ENCODE measurements at regions not wholly inside any gene's neighbourhood (a gene's known extent, or its start where the extent isn't known, plus 50 kb on each side); places are given as distances from the start of the nearest gene placed in this dataset.

DNA sequence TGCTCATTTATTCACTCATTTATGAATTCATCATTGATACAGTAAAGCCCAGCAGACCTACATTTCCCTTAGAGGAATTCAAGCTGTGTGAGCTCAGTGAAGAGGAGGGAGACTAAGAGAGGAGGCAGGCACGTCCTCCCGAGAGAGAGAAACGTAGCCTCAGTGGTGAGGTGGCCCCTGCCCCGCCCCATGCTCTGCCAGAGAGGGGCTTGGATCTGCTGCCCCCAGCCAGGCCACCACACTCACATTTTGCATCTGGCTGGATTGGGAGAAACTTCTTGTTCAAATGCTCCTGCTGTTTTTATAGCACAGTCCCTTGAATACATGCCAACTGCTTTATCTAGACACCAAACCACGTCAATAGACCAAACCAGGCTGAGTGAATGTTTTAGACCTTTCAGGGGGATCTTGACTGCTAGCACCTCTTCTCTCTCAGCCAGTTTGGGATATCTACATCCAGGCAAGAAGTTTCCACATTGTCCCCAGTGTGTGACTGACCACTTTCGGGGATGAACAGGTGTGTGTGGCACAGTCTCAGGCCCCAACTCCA, 67.7 kb upstream of the AJAP1 start:
- Histone ChIP-seq H3K4me3 (no peak overlapping the region), H3K27ac (no peak overlapping the region), H3K36me3 (no peaks in the 10 kb centered on the region), H3K27me3 (peaks cover 0 to 8% of the 10 kb centered on the region in 2 donors), H3K9me3 (no peaks in the 10 kb centered on the region), H3K4me1 (no peaks in the 10 kb centered on the region)
- WGBS, 2 donors: 44 to 47% methylated on average over 6 of the region's 6 CpGs
- TF ChIP-seq EP300 (IDR thresholded peaks at IDR 0.05) (no peak), POLR2A (IDR thresholded peaks at IDR 0.05) (no peak)
- TF ChIP-seq, protein P1, sequence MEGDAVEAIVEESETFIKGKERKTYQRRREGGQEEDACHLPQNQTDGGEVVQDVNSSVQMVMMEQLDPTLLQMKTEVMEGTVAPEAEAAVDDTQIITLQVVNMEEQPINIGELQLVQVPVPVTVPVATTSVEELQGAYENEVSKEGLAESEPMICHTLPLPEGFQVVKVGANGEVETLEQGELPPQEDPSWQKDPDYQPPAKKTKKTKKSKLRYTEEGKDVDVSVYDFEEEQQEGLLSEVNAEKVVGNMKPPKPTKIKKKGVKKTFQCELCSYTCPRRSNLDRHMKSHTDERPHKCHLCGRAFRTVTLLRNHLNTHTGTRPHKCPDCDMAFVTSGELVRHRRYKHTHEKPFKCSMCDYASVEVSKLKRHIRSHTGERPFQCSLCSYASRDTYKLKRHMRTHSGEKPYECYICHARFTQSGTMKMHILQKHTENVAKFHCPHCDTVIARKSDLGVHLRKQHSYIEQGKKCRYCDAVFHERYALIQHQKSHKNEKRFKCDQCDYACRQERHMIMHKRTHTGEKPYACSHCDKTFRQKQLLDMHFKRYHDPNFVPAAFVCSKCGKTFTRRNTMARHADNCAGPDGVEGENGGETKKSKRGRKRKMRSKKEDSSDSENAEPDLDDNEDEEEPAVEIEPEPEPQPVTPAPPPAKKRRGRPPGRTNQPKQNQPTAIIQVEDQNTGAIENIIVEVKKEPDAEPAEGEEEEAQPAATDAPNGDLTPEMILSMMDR (IDR thresholded peaks at IDR 0.05): no peak
- no peak for DNase-seq (ENCODE audit: low spot score in 2 of 2)

DNA sequence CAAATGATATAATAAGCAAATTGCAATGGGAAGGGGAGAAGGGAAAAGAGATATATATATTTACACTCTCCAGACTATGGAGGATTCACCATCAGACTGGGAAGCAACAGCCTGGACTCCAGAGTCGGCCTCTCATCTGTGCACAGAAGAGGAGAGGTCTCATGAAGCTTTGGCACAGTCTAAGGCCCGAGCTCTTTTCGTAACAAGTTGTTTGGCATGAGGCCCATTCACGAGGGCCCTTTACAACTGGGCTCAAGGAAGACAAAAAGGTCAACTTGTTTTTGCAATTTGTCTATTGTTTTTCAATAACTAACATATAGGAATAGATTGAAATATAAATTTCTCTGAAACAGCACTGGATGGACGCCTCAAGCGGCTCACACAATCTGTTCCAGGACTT, 66.7 kb upstream of the AJAP1 start:
- no peak for DNase-seq (ENCODE audit: low spot score in 2 of 2)
- H3K27ac ChIP-seq: no peak overlapping the region

DNA sequence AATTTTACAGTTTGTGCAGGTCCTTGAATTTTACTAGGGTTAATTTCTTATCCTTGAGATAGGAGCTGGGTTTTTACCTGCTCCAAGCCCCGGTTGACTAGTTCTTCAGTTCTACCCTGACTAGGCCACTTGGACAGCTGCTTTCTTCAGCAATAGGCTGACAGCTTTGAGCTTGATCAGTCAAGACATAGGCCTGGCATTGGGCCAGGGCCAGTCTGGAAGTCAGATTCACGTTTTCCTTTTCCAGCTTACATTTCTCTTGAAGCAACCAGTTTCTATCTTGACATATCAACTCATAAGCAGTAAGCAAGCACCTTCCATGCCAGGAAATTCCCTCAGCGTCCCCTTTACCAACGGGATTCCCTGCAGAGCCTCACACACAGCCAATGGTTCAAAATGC, 63.7 kb upstream of the AJAP1 start:
- no peaks in the 10 kb centered on the region for H3K36me3 ChIP-seq
- no peak overlapping the region for H3K4me3 ChIP-seq
- TF ChIP-seq, protein P1 (IDR thresholded peaks at IDR 0.05): no peak
- no peak for TF ChIP-seq POLR2A (IDR thresholded peaks at IDR 0.05)
- no peak for TF ChIP-seq EP300 (IDR thresholded peaks at IDR 0.05)
- H3K27me3 ChIP-seq: no peaks in the 10 kb centered on the region
- H3K4me1 ChIP-seq: no peaks in the 10 kb centered on the region
- no peak overlapping the region for H3K27ac ChIP-seq
- 47 to 61% methylated on average over 4 of the region's 4 CpGs for WGBS, 2 donors
- no peaks in the 10 kb centered on the region for H3K9me3 ChIP-seq
- DNase-seq (ENCODE audit: low spot score in 2 of 2): no peak

More for the DNA sequence above, 66.7 kb upstream of the AJAP1 start:
- Histone ChIP-seq H3K27me3 (peaks cover 0 to 8% of the 10 kb centered on the region in 2 donors), H3K4me1 (no peaks in the 10 kb centered on the region), H3K9me3 (no peaks in the 10 kb centered on the region), H3K4me3 (no peak overlapping the region), H3K36me3 (no peaks in the 10 kb centered on the region)
- TF ChIP-seq, protein P1 (IDR thresholded peaks at IDR 0.05): no peak
- WGBS, 2 donors: 44 to 52% methylated on average over 6 of the region's 6 CpGs

GRCh38 chr1:4591926-4592325, 62.5 kb upstream of the AJAP1 start:
- H3K36me3 ChIP-seq: no peaks in the 10 kb centered on the region
- 86 to 87% methylated on average over 13 of the region's 13 CpGs for WGBS, 2 donors
- H3K9me3 ChIP-seq: no peaks in the 10 kb centered on the region

DNA sequence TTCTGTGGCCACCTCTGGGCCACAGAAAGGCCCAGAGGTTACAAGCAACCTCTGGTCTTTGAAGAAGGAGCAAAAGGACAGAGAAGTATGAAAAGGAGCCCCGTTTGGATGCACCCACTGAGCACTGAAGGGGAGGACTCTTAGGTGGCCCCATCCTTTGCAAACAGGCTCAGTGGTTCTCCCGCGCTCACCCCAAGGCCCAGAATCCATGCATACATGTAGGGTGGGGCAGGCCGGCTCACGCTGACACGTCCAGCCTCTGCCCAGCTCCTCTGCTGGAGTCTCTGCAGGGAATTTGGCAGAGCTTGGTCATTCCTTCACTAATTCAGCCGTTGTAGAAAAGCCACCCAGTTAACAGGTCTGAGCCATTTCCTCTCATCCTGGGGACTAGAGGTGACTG, 61.3 kb upstream of the AJAP1 start:
- no peak for TF ChIP-seq EP300 (IDR thresholded peaks at IDR 0.05)
- no peak for TF ChIP-seq POLR2A (IDR thresholded peaks at IDR 0.05)
- TF ChIP-seq, protein P1 (IDR thresholded peaks at IDR 0.05): no peak
- Histone ChIP-seq H3K9me3 (no peaks in the 10 kb centered on the region), H3K27me3 (no peaks in the 10 kb centered on the region), H3K36me3 (no peaks in the 10 kb centered on the region), H3K4me3 (no peak overlapping the region), H3K4me1 (no peaks in the 10 kb centered on the region), H3K27ac (no peak overlapping the region)
- WGBS, 2 donors: 63 to 91% methylated on average over 7 of the region's 7 CpGs
- DNase-seq (ENCODE audit: low spot score in 2 of 2): no peak

More at GRCh38 chr1:4591926-4592325, 62.5 kb upstream of the AJAP1 start:
- no peak overlapping the region for H3K4me3 ChIP-seq
- no peak for DNase-seq (ENCODE audit: low spot score in 2 of 2)
- no peak for TF ChIP-seq EP300 (IDR thresholded peaks at IDR 0.05)
- TF ChIP-seq, protein P1 (IDR thresholded peaks at IDR 0.05): no peak
- no peak for TF ChIP-seq POLR2A (IDR thresholded peaks at IDR 0.05)
- no peaks in the 10 kb centered on the region for H3K27me3 ChIP-seq
- no peak overlapping the region for H3K27ac ChIP-seq
- no peaks in the 10 kb centered on the region for H3K4me1 ChIP-seq

All from tibial nerve (tissue), 4 donors.